K562 (cell line): ENCODE measurements at regions not wholly inside any gene's neighbourhood (a gene's known extent, or its start where the extent isn't known, plus 50 kb on each side); places are given as distances from the start of the nearest gene placed in this dataset.

Experiments used
- ARNT ChIP-seq, 2 experiments: fragments of 450-650 bp; IDR thresholded peaks; 2 replicates each; pipeline ENCODE4 v1.6.1; 2016; ENCODE audit warnings: mild to moderate bottlenecking in 1 of 2
- CBFA2T2 ChIP-seq: fragments of 450-650 bp; conservative IDR thresholded peaks from 2 replicates; pipeline ENCODE4 v1.6.1; 2017; ENCODE audit warnings: mild to moderate bottlenecking
- CEBPB ChIP-seq: fragments of 450-650 bp; IDR thresholded peaks from 2 replicates; pipeline ENCODE4 v1.6.1; 2016; ENCODE audit warnings: missing genetic modification characterization, missing compliant biosample characterization
- CHD1 ChIP-seq: fragments of 200-600 bp; sonication (generic); IDR thresholded peaks from one replicate; pipeline ENCODE4 v1.6.1; 2012; ENCODE audit warnings: mild to moderate bottlenecking, moderate library complexity, low read length, inconsistent platforms
- DMBX1 ChIP-seq: fragments of 250-450 bp; sonication (Bioruptor Pico); IDR thresholded peaks from 2 replicates; pipeline ENCODE4 v1.8.0; 2022; ENCODE audit warnings: inconsistent platforms, mild to moderate bottlenecking, moderate library complexity, borderline replicate concordance
- FOXJ2 ChIP-seq: fragments of 200-800 bp; sonication (Bioruptor generic); IDR thresholded peaks from 2 replicates; pipeline ENCODE4 v1.6.1; 2016; ENCODE audit warnings: missing genetic modification characterization, missing compliant biosample characterization
- GABPA ChIP-seq: fragments of 200-800 bp; sonication (Bioruptor generic); conservative IDR thresholded peaks from 2 replicates; pipeline ENCODE4 v1.6.1; 2016; ENCODE audit warnings: low read depth, missing genetic modification characterization, missing compliant biosample characterization
- GTF2A2 ChIP-seq: IDR thresholded peaks from 2 replicates; pipeline ENCODE4 v1.6.1; 2016; ENCODE audit warnings: mild to moderate bottlenecking, missing genetic modification characterization, missing compliant biosample characterization
- IFI16 ChIP-seq: fragments of 250-450 bp; sonication (Bioruptor Pico); IDR thresholded peaks from 2 replicates; pipeline ENCODE4 v2.1.2; 2022; ENCODE audit warnings: mild to moderate bottlenecking, inconsistent platforms
- MXI1 ChIP-seq: IDR thresholded peaks from 2 replicates; pipeline ENCODE4 v1.6.1; 2011; ENCODE audit warnings: low read depth, mild to moderate bottlenecking, improper control_type of control experiment, low read length
- MYC ChIP-seq, 2 experiments: fragments of 250-450 bp in 1 of 2; sonication (Bioruptor Pico) in 1 of 2; IDR thresholded peaks; 2 replicates each; pipeline versions ENCODE4 v1.5.1 to v1.6.1; 2012 to 2021; ENCODE audit warnings: low read depth in 2 of 2, borderline replicate concordance in 1 of 2, improper control_type of control experiment in 1 of 2, low read length in 1 of 2, mild to moderate bottlenecking in 1 of 2, moderate library complexity in 1 of 2
- RBM34 ChIP-seq: fragments of 200-400 bp; formaldehyde crosslinking; IDR thresholded peaks from 2 replicates; pipeline ENCODE4 v1.6.1; 2018; ENCODE audit warnings: low read length, borderline replicate concordance; ENCODE audit not compliant: insufficient read depth
- SMARCB1 ChIP-seq: IDR thresholded peaks from 2 replicates; pipeline ENCODE4 v1.6.1; 2011; ENCODE audit warnings: improper control_type of control experiment, low read depth; ENCODE audit not compliant: insufficient read length
- STAT5A ChIP-seq: IDR thresholded peaks from 2 replicates; pipeline ENCODE4 v1.6.1; 2012; ENCODE audit warnings: low read length, inconsistent platforms, borderline replicate concordance
- TAF9B ChIP-seq: fragments of 450-650 bp; IDR thresholded peaks from 2 replicates; pipeline ENCODE4 v1.6.1; 2018; ENCODE audit warnings: mild to moderate bottlenecking; ENCODE audit not compliant: partially characterized antibody
- TBP ChIP-seq: optimal IDR thresholded peaks from 2 replicates; pipeline ENCODE3; 2011; ENCODE audit warnings: low read depth, low read length, improper control_type of control experiment
- TFAM ChIP-seq: fragments of 250-450 bp; sonication (Bioruptor Pico); conservative IDR thresholded peaks from 2 replicates; pipeline ENCODE4 v1.5.0; 2021; ENCODE audit warnings: mild to moderate bottlenecking, moderate library complexity
- ZNF165 ChIP-seq: fragments of 250-450 bp; sonication (Bioruptor Pico); IDR thresholded peaks from 2 replicates; pipeline ENCODE4 v1.4.0; 2020; ENCODE audit warnings: borderline replicate concordance
- ZNF444 ChIP-seq: fragments of 250-450 bp; sonication (Bioruptor Pico); IDR thresholded peaks from 2 replicates; pipeline ENCODE4 v1.4.0; 2020; ENCODE audit warnings: mild to moderate bottlenecking, moderate library complexity
- ZZZ3 ChIP-seq: fragments of 450-650 bp; IDR thresholded peaks from 2 replicates; pipeline ENCODE4 v1.6.1; 2016; ENCODE audit warnings: antibody characterized with exemption, mild to moderate bottlenecking, moderate library complexity
- TF ChIP-seq, protein P1 (sequence below): fragments of 450-650 bp; IDR thresholded peaks from 2 replicates; pipeline ENCODE4 v1.7.1; 2018; ENCODE audit warnings: mild to moderate bottlenecking, low read depth; ENCODE audit not compliant: partially characterized antibody
- TF ChIP-seq, protein P2 (sequence below): fragments of 200-800 bp; sonication (Bioruptor generic); IDR thresholded peaks from 2 replicates; pipeline ENCODE4 v1.6.1; 2017; ENCODE audit warnings: missing genetic modification characterization, missing compliant biosample characterization
- TF ChIP-seq, protein P3 (sequence below): sonication (generic); formaldehyde crosslinking; IDR thresholded peaks from 2 replicates; pipeline ENCODE4 v1.8.1; 2023; ENCODE audit warnings: mild to moderate bottlenecking, missing genetic modification reagents, moderate library complexity

- TF ChIP-seq, protein P1, sequence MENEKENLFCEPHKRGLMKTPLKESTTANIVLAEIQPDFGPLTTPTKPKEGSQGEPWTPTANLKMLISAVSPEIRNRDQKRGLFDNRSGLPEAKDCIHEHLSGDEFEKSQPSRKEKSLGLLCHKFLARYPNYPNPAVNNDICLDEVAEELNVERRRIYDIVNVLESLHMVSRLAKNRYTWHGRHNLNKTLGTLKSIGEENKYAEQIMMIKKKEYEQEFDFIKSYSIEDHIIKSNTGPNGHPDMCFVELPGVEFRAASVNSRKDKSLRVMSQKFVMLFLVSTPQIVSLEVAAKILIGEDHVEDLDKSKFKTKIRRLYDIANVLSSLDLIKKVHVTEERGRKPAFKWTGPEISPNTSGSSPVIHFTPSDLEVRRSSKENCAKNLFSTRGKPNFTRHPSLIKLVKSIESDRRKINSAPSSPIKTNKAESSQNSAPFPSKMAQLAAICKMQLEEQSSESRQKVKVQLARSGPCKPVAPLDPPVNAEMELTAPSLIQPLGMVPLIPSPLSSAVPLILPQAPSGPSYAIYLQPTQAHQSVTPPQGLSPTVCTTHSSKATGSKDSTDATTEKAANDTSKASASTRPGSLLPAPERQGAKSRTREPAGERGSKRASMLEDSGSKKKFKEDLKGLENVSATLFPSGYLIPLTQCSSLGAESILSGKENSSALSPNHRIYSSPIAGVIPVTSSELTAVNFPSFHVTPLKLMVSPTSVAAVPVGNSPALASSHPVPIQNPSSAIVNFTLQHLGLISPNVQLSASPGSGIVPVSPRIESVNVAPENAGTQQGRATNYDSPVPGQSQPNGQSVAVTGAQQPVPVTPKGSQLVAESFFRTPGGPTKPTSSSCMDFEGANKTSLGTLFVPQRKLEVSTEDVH, result no peak
- TF ChIP-seq TBP (no peak), SMARCB1 (no peak), ZNF165 (CRISPR knock-in tag) (no peak), TFAM (CRISPR knock-in tag) (no peak), STAT5A (peak; percentile 80), GTF2A2 (tag) (no peak), GABPA (tag) (peak; percentile 39; the same call in 1 of the 2 replicates), ZZZ3 (no peak), CBFA2T2 (peak; percentile 93), IFI16 (CRISPR knock-in tag) (no peak), ARNT (IDR thresholded peaks at IDR 0.05) (no peak), RBM34 (no peak), CHD1 (no peak), FOXJ2 (tag) (no peak), CEBPB (tag) (peak; percentile 41; the same call in 1 of the 2 replicates), MYC (IDR thresholded peaks at IDR 0.05; ENCODE audit: low read depth, low read length) (no peak), MYC (CRISPR knock-in tag; IDR thresholded peaks at IDR 0.05; ENCODE audit: borderline replicate concordance, low read depth) (no peak), DMBX1 (CRISPR knock-in tag) (peak; percentile 92), ZNF444 (CRISPR knock-in tag) (no peak), TAF9B (no peak), MXI1 (no peak)
- TF ChIP-seq, protein P2, sequence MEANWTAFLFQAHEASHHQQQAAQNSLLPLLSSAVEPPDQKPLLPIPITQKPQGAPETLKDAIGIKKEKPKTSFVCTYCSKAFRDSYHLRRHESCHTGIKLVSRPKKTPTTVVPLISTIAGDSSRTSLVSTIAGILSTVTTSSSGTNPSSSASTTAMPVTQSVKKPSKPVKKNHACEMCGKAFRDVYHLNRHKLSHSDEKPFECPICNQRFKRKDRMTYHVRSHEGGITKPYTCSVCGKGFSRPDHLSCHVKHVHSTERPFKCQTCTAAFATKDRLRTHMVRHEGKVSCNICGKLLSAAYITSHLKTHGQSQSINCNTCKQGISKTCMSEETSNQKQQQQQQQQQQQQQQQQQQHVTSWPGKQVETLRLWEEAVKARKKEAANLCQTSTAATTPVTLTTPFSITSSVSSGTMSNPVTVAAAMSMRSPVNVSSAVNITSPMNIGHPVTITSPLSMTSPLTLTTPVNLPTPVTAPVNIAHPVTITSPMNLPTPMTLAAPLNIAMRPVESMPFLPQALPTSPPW (CRISPR knock-in tag), result peak; percentile 93
- TF ChIP-seq, protein P3, sequence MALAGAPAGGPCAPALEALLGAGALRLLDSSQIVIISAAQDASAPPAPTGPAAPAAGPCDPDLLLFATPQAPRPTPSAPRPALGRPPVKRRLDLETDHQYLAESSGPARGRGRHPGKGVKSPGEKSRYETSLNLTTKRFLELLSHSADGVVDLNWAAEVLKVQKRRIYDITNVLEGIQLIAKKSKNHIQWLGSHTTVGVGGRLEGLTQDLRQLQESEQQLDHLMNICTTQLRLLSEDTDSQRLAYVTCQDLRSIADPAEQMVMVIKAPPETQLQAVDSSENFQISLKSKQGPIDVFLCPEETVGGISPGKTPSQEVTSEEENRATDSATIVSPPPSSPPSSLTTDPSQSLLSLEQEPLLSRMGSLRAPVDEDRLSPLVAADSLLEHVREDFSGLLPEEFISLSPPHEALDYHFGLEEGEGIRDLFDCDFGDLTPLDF (CRISPR knock-in tag), result no peak
Observed at GRCh38 chr3:167941234-167941995, 154.3 kb downstream of the GOLIM4 start (continued).
